ENCODE measurements at regions not wholly inside any gene's neighbourhood (a gene's known extent, or its start where the extent isn't known, plus 50 kb on each side); places are given as distances from the start of the nearest gene placed in this dataset.

GRCh38 chr12:65684906-65685305, 139.4 kb upstream of the HMGA2 start:
- TF ChIP-seq POLR2A (IDR thresholded peaks at IDR 0.05) = no peak
- TF ChIP-seq CTCF (IDR thresholded peaks at IDR 0.05) = no peak

All from uterus (tissue), 2 donors.